ENCODE measurements at regions not wholly inside any gene's neighbourhood (a gene's known extent, or its start where the extent isn't known, plus 50 kb on each side); places are given as distances from the start of the nearest gene placed in this dataset.

DNA sequence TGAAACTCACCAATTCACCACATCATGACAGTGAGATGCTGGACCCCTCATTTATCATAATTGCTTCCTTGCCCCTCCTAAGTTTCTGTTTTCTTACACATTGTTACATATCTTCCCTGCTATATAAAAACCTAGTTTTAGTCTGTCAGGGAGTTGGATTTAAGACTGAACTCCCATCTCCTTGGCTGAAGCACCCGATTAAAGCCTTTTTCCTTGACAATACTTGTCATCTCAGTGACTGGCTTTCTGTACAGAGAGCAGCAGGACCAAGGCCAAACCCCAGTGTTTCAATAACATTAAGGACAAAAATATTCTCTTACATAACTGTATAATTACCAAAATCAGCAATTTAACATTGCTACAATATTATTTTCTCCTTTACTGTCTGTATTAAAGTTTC is 928.4 kb downstream of the TMTC2 start:
- TF ChIP-seq, protein P1, sequence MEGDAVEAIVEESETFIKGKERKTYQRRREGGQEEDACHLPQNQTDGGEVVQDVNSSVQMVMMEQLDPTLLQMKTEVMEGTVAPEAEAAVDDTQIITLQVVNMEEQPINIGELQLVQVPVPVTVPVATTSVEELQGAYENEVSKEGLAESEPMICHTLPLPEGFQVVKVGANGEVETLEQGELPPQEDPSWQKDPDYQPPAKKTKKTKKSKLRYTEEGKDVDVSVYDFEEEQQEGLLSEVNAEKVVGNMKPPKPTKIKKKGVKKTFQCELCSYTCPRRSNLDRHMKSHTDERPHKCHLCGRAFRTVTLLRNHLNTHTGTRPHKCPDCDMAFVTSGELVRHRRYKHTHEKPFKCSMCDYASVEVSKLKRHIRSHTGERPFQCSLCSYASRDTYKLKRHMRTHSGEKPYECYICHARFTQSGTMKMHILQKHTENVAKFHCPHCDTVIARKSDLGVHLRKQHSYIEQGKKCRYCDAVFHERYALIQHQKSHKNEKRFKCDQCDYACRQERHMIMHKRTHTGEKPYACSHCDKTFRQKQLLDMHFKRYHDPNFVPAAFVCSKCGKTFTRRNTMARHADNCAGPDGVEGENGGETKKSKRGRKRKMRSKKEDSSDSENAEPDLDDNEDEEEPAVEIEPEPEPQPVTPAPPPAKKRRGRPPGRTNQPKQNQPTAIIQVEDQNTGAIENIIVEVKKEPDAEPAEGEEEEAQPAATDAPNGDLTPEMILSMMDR (IDR thresholded peaks at IDR 0.05; ENCODE audit: borderline replicate concordance, extremely low read depth, low read length, poor library complexity, severe bottlenecking) = no peak
- no peak for TF ChIP-seq EZH2 (IDR thresholded peaks at IDR 0.05; ENCODE audit: borderline replicate concordance, low read depth, low read length, severe bottlenecking)

All from DND-41 (cell line).